AG09319 (cell line): ENCODE measurements at regions not wholly inside any gene's neighbourhood (a gene's known extent, or its start where the extent isn't known, plus 50 kb on each side); places are given as distances from the start of the nearest gene placed in this dataset.

Source experiments
- DNase-seq: peaks from one replicate; pipeline ENCODE4 v3.0.0-alpha.2; 2010; ENCODE audit warnings: low read depth; ENCODE audit errors: extremely low read depth
- CTCF ChIP-seq: IDR thresholded peaks from 2 replicates; pipeline ENCODE4 v1.5.1; 2011; ENCODE audit warnings: low read depth, mild to moderate bottlenecking, inconsistent platforms, low read length, moderate library complexity

- DNase-seq: no peak
Observed at GRCh38 chr5:88113429-88113828, 155.2 kb downstream of the TMEM161B start.

GRCh38 chr5:88109818-88110217, 158.8 kb downstream of the TMEM161B start:
- no peak for DNase-seq

More at GRCh38 chr5:88113429-88113828, 155.2 kb downstream of the TMEM161B start:
- TF ChIP-seq CTCF: no peak

GRCh38 chr5:88108490-88109279, 160.0 kb downstream of the TMEM161B start:
- no peak for TF ChIP-seq CTCF
- no peak for DNase-seq

More at GRCh38 chr5:88109818-88110217, 158.8 kb downstream of the TMEM161B start:
- no peak for TF ChIP-seq CTCF

GRCh38 chr5:88094906-88095496, 173.6 kb downstream of the TMEM161B start:
- no peak for TF ChIP-seq CTCF
- DNase-seq: no peak

GRCh38 chr5:88094403-88094802, 174.2 kb downstream of the TMEM161B start:
- no peak for TF ChIP-seq CTCF
- no peak for DNase-seq

GRCh38 chr5:88093765-88094164, 174.9 kb downstream of the TMEM161B start:
- TF ChIP-seq CTCF: no peak
- DNase-seq: no peak

- DNase-seq: no peak
- no peak for TF ChIP-seq CTCF
Observed at GRCh38 chr5:88092958-88093605, 175.6 kb downstream of the TMEM161B start.
